PC-9 (cell line): ENCODE measurements at regions not wholly inside any gene's neighbourhood (a gene's known extent, or its start where the extent isn't known, plus 50 kb on each side); places are given as distances from the start of the nearest gene placed in this dataset.
A peak's percentile ranks its signal among the peaks of the same experiment; 100 is the strongest.

ENCODE experiments used
- BruUV-seq: library from RNA; stranded (reverse); fragments of 400-500 nt; replicated peaks from 2 replicates; lab custom pipeline; 2021; lab: Mats Ljungman, UMichigan
- CTCF ChIA-PET: fragments of 300-600 bp; sonication (Branson Sonifier 250); formaldehyde crosslinking; loops from one replicate; lab custom pipeline; 2022; ENCODE audit warnings: antibody characterized with exemption; lab: Charles Lee
- POLR2A ChIA-PET: fragments of 300-600 bp; sonication (Branson Sonifier 250); formaldehyde crosslinking; loops from one replicate; lab custom pipeline; 2022; ENCODE audit warnings: antibody characterized with exemption; ENCODE audit not compliant: unreplicated experiment; lab: Charles Lee
- DNase-seq, 2 experiments: peaks; one replicate each; pipeline versions ENCODE4 v3.0.0 to v3.0.0-alpha.2; 2015 to 2022; ENCODE audit warnings: mixed read lengths in 1 of 2
- H2AFZ ChIP-seq: fragments of 200-600 bp; sonication (generic); 2 replicates; pipeline ENCODE4 v1.8.1; 2017; ENCODE audit warnings: antibody characterized with exemption
- H3F3A ChIP-seq: fragments of 200-600 bp; sonication (generic); 2 replicates; pipeline ENCODE4 v1.8.1; 2017; ENCODE audit warnings: antibody characterized with exemption, mild to moderate bottlenecking, low read depth; ENCODE audit not compliant: insufficient read depth
- H3K27ac ChIP-seq: fragments of 200-600 bp; sonication (generic); 2 replicates; pipeline ENCODE4 v1.6.1; 2016; ENCODE audit warnings: mixed run types
- H3K27me3 ChIP-seq: fragments of 200-600 bp; sonication (generic); 2 replicates; pipeline ENCODE4 v1.6.1; 2016; ENCODE audit warnings: low read depth, mixed run types; ENCODE audit not compliant: insufficient read depth
- H3K36me3 ChIP-seq: fragments of 200-600 bp; sonication (generic); 2 replicates; pipeline ENCODE4 v1.6.1; 2016; ENCODE audit warnings: low read depth, mixed run types
- H3K4me1 ChIP-seq: fragments of 200-600 bp; sonication (generic); replicated peaks from 2 replicates; pipeline ENCODE4 v1.6.1; 2016; ENCODE audit warnings: mixed run types; ENCODE audit not compliant: insufficient read depth
- H3K4me2 ChIP-seq: fragments of 200-600 bp; sonication (generic); 2 replicates; pipeline ENCODE4 v1.6.1; 2017; ENCODE audit warnings: mixed run types
- H3K4me3 ChIP-seq: fragments of 200-600 bp; sonication (generic); 2 replicates; pipeline ENCODE4 v1.6.1; 2016; ENCODE audit warnings: mixed run types
- H3K79me2 ChIP-seq: fragments of 200-600 bp; sonication (generic); 2 replicates; pipeline ENCODE4 v1.6.1; 2017; ENCODE audit warnings: low read depth, mixed run types
- H3K9me2 ChIP-seq: fragments of 200-600 bp; sonication (generic); 2 replicates; pipeline ENCODE4 v1.8.1; 2017; ENCODE audit warnings: mild to moderate bottlenecking; ENCODE audit not compliant: insufficient read depth
- H3K9me3 ChIP-seq: fragments of 200-600 bp; sonication (generic); 2 replicates; pipeline ENCODE4 v1.8.1; 2016; ENCODE audit warnings: low read depth; ENCODE audit not compliant: insufficient read depth
- H4K20me1 ChIP-seq: fragments of 200-600 bp; sonication (generic); 2 replicates; pipeline ENCODE4 v1.8.1; 2017; ENCODE audit not compliant: insufficient read depth
- CTCF ChIP-seq: fragments of 200-600 bp; sonication (generic); conservative IDR thresholded peaks from 2 replicates; pipeline ENCODE4 v1.6.1; 2017; ENCODE audit warnings: mixed run types, antibody characterized with exemption, mild to moderate bottlenecking, moderate library complexity
- EZH2 ChIP-seq: fragments of 200-600 bp; sonication (generic); IDR thresholded peaks from 2 replicates; pipeline ENCODE4 v1.8.0; 2017; ENCODE audit warnings: antibody characterized with exemption, low read depth
- intact Hi-C: fragments of 100-400 bp; cut with micrococcal nuclease; formaldehyde crosslinking; loops from one replicate; pipeline ENCODE4 v1.10.0; 2022; ENCODE audit not compliant: unreplicated experiment

GRCh38 chr11:42066113-42066512 lies 606.7 kb upstream of the LRRC4C start:
- no peaks in the 10 kb centered on the region for H3K4me1 ChIP-seq
- peak overlapping the region; percentile 19; the same call in 1 of the 2 replicates for H3K4me2 ChIP-seq
- no peak overlapping the region for H3K4me3 ChIP-seq
- H3K9me3 ChIP-seq: no peaks in the 10 kb centered on the region
- no peaks in the 10 kb centered on the region for H3K79me2 ChIP-seq
- H3K9me2 ChIP-seq: no peaks in the 10 kb centered on the region
- H3K36me3 ChIP-seq: no peaks in the 10 kb centered on the region
- no peaks in the 10 kb centered on the region for H3F3A ChIP-seq
- no peak overlapping the region for H3K27ac ChIP-seq
- BruUV-seq: no TSS peak
- POLR2A ChIA-PET: no interaction called here
- H2AFZ ChIP-seq: no peak overlapping the region
- DNase-seq: peak in 1 of 2 experiments; percentile 3
- no peak for TF ChIP-seq CTCF
- TF ChIP-seq EZH2: no peak
- CTCF ChIA-PET: no interaction called here
- intact Hi-C loops: no loop called here
- no peaks in the 10 kb centered on the region for H3K27me3 ChIP-seq
- no peaks in the 10 kb centered on the region for H4K20me1 ChIP-seq

GRCh38 chr11:42074306-42074705 lies 614.9 kb upstream of the LRRC4C start:
- Histone ChIP-seq H3K36me3 (no peaks in the 10 kb centered on the region), H3F3A (no peaks in the 10 kb centered on the region), H2AFZ (no peak overlapping the region), H3K4me3 (no peak overlapping the region), H3K9me3 (no peaks in the 10 kb centered on the region), H3K27me3 (no peaks in the 10 kb centered on the region), H3K79me2 (no peaks in the 10 kb centered on the region), H3K4me1 (no peaks in the 10 kb centered on the region), H3K27ac (no peak overlapping the region), H4K20me1 (no peaks in the 10 kb centered on the region), H3K9me2 (no peaks in the 10 kb centered on the region), H3K4me2 (no peak overlapping the region)
- no TSS peak for BruUV-seq
- DNase-seq: no peak
- ChIA-PET POLR2A (no interaction called here), CTCF (no interaction called here)
- TF ChIP-seq EZH2 (no peak), CTCF (no peak)
- intact Hi-C loops: no loop called here

GRCh38 chr11:42075180-42075579 lies 615.7 kb upstream of the LRRC4C start:
- CTCF ChIA-PET: no interaction called here
- no peak overlapping the region for H3K4me3 ChIP-seq
- POLR2A ChIA-PET: no interaction called here
- H3K79me2 ChIP-seq: no peaks in the 10 kb centered on the region
- TF ChIP-seq EZH2 (no peak), CTCF (no peak)
- H3K27ac ChIP-seq: no peak overlapping the region
- H3K9me2 ChIP-seq: no peaks in the 10 kb centered on the region
- H2AFZ ChIP-seq: no peak overlapping the region
- H3K4me1 ChIP-seq: no peaks in the 10 kb centered on the region
- H3F3A ChIP-seq: no peaks in the 10 kb centered on the region
- intact Hi-C loops: no loop called here
- no peaks in the 10 kb centered on the region for H3K36me3 ChIP-seq
- H3K27me3 ChIP-seq: no peaks in the 10 kb centered on the region
- H4K20me1 ChIP-seq: no peaks in the 10 kb centered on the region
- BruUV-seq: no TSS peak
- no peak overlapping the region for H3K4me2 ChIP-seq
- H3K9me3 ChIP-seq: no peaks in the 10 kb centered on the region
- no peak for DNase-seq
